ENCODE measurements at regions not wholly inside any gene's neighbourhood (a gene's known extent, or its start where the extent isn't known, plus 50 kb on each side); places are given as distances from the start of the nearest gene placed in this dataset.

DNA sequence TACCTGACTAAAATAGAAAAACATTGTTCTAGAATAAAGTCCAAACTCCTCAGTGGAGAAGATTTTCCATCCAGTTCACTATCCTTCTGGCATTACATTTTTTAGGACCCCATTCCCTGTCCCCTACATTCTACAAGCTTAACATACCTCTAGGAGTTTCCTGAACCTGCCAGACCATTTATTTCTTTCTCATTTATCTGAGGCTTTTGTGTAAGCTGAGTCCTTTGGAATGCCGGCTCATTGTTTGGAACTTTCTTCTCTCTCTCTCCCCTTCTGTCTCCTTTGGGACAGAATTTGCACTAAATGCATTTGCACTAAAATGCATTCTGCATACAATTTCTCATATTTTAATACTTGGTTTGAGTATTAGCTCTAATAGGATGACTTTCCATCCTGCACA lies 393.0 kb upstream of the ANO3 start:
- no peak for DNase-seq (ENCODE audit: low read depth in 1 of 2, low spot score in 1 of 2)
- no peaks in the 10 kb centered on the region for H3K27me3 ChIP-seq (ENCODE audit: insufficient read depth, poor library complexity, severe bottlenecking)
- H3K4me3 ChIP-seq (replicated peaks; ENCODE audit: insufficient read depth, low read length): no peak overlapping the region
- no peak for TF ChIP-seq POLR2AphosphoS5 (IDR thresholded peaks at IDR 0.05; ENCODE audit: low read depth)
- TF ChIP-seq, protein P1, sequence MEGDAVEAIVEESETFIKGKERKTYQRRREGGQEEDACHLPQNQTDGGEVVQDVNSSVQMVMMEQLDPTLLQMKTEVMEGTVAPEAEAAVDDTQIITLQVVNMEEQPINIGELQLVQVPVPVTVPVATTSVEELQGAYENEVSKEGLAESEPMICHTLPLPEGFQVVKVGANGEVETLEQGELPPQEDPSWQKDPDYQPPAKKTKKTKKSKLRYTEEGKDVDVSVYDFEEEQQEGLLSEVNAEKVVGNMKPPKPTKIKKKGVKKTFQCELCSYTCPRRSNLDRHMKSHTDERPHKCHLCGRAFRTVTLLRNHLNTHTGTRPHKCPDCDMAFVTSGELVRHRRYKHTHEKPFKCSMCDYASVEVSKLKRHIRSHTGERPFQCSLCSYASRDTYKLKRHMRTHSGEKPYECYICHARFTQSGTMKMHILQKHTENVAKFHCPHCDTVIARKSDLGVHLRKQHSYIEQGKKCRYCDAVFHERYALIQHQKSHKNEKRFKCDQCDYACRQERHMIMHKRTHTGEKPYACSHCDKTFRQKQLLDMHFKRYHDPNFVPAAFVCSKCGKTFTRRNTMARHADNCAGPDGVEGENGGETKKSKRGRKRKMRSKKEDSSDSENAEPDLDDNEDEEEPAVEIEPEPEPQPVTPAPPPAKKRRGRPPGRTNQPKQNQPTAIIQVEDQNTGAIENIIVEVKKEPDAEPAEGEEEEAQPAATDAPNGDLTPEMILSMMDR (IDR thresholded peaks at IDR 0.05; ENCODE audit: insufficient read depth, low read length): no peak
- TF ChIP-seq, protein P2, sequence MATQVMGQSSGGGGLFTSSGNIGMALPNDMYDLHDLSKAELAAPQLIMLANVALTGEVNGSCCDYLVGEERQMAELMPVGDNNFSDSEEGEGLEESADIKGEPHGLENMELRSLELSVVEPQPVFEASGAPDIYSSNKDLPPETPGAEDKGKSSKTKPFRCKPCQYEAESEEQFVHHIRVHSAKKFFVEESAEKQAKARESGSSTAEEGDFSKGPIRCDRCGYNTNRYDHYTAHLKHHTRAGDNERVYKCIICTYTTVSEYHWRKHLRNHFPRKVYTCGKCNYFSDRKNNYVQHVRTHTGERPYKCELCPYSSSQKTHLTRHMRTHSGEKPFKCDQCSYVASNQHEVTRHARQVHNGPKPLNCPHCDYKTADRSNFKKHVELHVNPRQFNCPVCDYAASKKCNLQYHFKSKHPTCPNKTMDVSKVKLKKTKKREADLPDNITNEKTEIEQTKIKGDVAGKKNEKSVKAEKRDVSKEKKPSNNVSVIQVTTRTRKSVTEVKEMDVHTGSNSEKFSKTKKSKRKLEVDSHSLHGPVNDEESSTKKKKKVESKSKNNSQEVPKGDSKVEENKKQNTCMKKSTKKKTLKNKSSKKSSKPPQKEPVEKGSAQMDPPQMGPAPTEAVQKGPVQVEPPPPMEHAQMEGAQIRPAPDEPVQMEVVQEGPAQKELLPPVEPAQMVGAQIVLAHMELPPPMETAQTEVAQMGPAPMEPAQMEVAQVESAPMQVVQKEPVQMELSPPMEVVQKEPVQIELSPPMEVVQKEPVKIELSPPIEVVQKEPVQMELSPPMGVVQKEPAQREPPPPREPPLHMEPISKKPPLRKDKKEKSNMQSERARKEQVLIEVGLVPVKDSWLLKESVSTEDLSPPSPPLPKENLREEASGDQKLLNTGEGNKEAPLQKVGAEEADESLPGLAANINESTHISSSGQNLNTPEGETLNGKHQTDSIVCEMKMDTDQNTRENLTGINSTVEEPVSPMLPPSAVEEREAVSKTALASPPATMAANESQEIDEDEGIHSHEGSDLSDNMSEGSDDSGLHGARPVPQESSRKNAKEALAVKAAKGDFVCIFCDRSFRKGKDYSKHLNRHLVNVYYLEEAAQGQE (IDR thresholded peaks at IDR 0.05; ENCODE audit: insufficient replicate concordance, low read depth): no peak
- TF ChIP-seq SPI1 (IDR thresholded peaks at IDR 0.05; ENCODE audit: borderline replicate concordance, low read depth): no peak
- TF ChIP-seq GABPA (IDR thresholded peaks at IDR 0.05; ENCODE audit: low read depth): no peak
- no peak overlapping the region for H3K27ac ChIP-seq (replicated peaks)

DNA sequence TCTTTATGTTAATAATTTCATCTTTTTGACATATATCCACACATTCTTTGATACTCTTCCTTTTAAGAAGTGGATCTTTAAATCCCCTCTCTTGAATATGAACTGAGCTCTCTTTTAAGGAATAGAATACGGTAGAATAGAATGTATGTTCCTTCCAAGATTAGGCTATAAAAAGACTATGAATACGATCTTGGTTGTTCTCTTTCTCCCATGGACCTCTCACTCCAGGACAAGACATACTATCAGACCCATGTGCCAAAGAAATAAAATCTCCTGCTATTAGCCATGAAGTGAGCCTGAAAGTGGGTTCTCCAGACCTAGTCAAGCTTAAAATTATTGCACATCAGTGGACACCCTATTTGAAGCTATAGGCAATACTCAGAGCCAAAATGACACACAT lies 392.2 kb upstream of the ANO3 start:
- TF ChIP-seq, protein P1 (IDR thresholded peaks at IDR 0.05; ENCODE audit: insufficient read depth, low read length): no peak
- no peak for TF ChIP-seq GABPA (IDR thresholded peaks at IDR 0.05; ENCODE audit: low read depth)
- TF ChIP-seq SPI1 (IDR thresholded peaks at IDR 0.05; ENCODE audit: borderline replicate concordance, low read depth): no peak
- no peak for TF ChIP-seq POLR2AphosphoS5 (IDR thresholded peaks at IDR 0.05; ENCODE audit: low read depth)
- TF ChIP-seq, protein P2 (IDR thresholded peaks at IDR 0.05; ENCODE audit: insufficient replicate concordance, low read depth): no peak

DNA sequence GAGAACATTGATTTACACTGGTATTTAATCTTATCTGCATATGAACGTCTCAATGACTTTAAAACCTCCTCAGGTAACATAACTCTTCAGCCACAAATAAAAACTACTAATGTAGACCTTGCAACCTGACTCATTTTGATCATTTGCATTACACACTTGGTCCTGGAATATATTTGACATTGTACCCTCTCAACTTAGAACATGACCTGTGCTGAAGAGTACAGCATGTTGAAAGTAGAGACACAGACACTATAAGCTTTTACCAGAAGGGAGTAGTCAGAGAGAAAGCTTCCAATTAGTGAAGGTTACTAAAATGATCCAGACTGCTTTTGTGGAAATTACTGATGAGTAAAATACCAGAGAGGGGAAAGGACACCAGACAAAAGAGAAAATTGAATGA lies 390.6 kb upstream of the ANO3 start:
- TF ChIP-seq SPI1 (IDR thresholded peaks at IDR 0.05; ENCODE audit: borderline replicate concordance, low read depth) (no peak), GABPA (IDR thresholded peaks at IDR 0.05; ENCODE audit: low read depth) (no peak), POLR2AphosphoS5 (IDR thresholded peaks at IDR 0.05; ENCODE audit: low read depth) (no peak)
- TF ChIP-seq, protein P1 (IDR thresholded peaks at IDR 0.05; ENCODE audit: insufficient read depth, low read length): no peak
- TF ChIP-seq, protein P2 (IDR thresholded peaks at IDR 0.05; ENCODE audit: insufficient replicate concordance, low read depth): no peak
- DNase-seq (ENCODE audit: low read depth in 1 of 2, low spot score in 1 of 2): no peak
- Histone ChIP-seq H3K4me3 (replicated peaks; ENCODE audit: insufficient read depth, low read length) (no peak overlapping the region), H3K27me3 (ENCODE audit: insufficient read depth, poor library complexity, severe bottlenecking) (no peaks in the 10 kb centered on the region), H3K27ac (replicated peaks) (no peak overlapping the region)

More for the DNA sequence above, 392.2 kb upstream of the ANO3 start:
- Histone ChIP-seq H3K27ac (replicated peaks) (no peak overlapping the region), H3K4me3 (replicated peaks; ENCODE audit: insufficient read depth, low read length) (no peak overlapping the region), H3K27me3 (ENCODE audit: insufficient read depth, poor library complexity, severe bottlenecking) (no peaks in the 10 kb centered on the region)
- DNase-seq (ENCODE audit: low read depth in 1 of 2, low spot score in 1 of 2): no peak
